Caco-2 (cell line): ENCODE measurements at regions not wholly inside any gene's neighbourhood (a gene's known extent, or its start where the extent isn't known, plus 50 kb on each side); places are given as distances from the start of the nearest gene placed in this dataset.

Source experiments
- BruUV-seq: library from RNA; stranded (reverse); fragments of 400-500 nt; replicated peaks from 2 replicates; lab custom pipeline; 2021; lab: Mats Ljungman, UMichigan
- CTCF ChIA-PET: fragments of 300-600 bp; sonication (Branson Sonifier 250); formaldehyde crosslinking; loops from one replicate; lab custom pipeline; 2022; ENCODE audit warnings: antibody characterized with exemption; lab: Charles Lee
- POLR2A ChIA-PET: fragments of 300-600 bp; sonication (Branson Sonifier 250); formaldehyde crosslinking; loops from one replicate; lab custom pipeline; 2022; ENCODE audit warnings: antibody characterized with exemption; lab: Charles Lee
- DNase-seq, 2 experiments: peaks; one replicate each; pipeline versions ENCODE4 v3.0.0 to v3.0.0-alpha.2; 2020 to 2022
- H3K27me3 ChIP-seq: replicated peaks from 2 replicates; pipeline ENCODE4 v1.6.0; 2011; ENCODE audit warnings: low read length; ENCODE audit not compliant: control insufficient read depth, insufficient read depth
- H3K36me3 ChIP-seq: 2 replicates; pipeline ENCODE4 v1.5.1; 2011; ENCODE audit warnings: low read length; ENCODE audit not compliant: control insufficient read depth, insufficient read depth
- H3K4me1 ChIP-seq: fragments of 250-450 bp; sonication (Bioruptor Pico); 2 replicates; pipeline ENCODE4 v1.5.1; 2020; ENCODE audit warnings: mild to moderate bottlenecking
- H3K4me3 ChIP-seq: 2 replicates; pipeline ENCODE4 v1.5.1; 2011; ENCODE audit warnings: low read depth, mild to moderate bottlenecking, control low read depth, low read length
- H3K9me3 ChIP-seq: fragments of 250-450 bp; sonication (Bioruptor Pico); 2 replicates; pipeline ENCODE4 v1.5.1; 2020; ENCODE audit warnings: mild to moderate bottlenecking, moderate library complexity
- H3K27ac Mint-ChIP-seq: one replicate; pipeline ENCODE4 v1.8.0; 2022; ENCODE audit warnings: mixed read lengths; ENCODE audit not compliant: unreplicated experiment
- H3K27me3 Mint-ChIP-seq: one replicate; pipeline ENCODE4 v1.8.0; 2022; ENCODE audit warnings: mixed read lengths; ENCODE audit not compliant: insufficient read depth, unreplicated experiment
- H3K36me3 Mint-ChIP-seq: one replicate; pipeline ENCODE4 v1.8.0; 2022; ENCODE audit warnings: mild to moderate bottlenecking, mixed read lengths; ENCODE audit not compliant: insufficient read depth, unreplicated experiment
- H3K4me1 Mint-ChIP-seq: one replicate; pipeline ENCODE4 v1.8.0; 2022; ENCODE audit warnings: low read depth, mixed read lengths; ENCODE audit not compliant: unreplicated experiment
- H3K4me3 Mint-ChIP-seq: one replicate; pipeline ENCODE4 v1.8.0; 2022; ENCODE audit warnings: mild to moderate bottlenecking, moderate library complexity, mixed read lengths; ENCODE audit not compliant: unreplicated experiment
- H3K9me3 Mint-ChIP-seq: one replicate; pipeline ENCODE4 v1.8.0; 2022; ENCODE audit warnings: mixed read lengths; ENCODE audit not compliant: unreplicated experiment
- CTCF ChIP-seq, 2 experiments: fragments of 200-600 bp in 1 of 2; IDR thresholded peaks; 1 replicate in 1 of 2; 2 replicates in 1 of 2; pipeline versions ENCODE4 v1.5.1 to v1.8.0; 2011 to 2022; ENCODE audit warnings: antibody characterized with exemption in 1 of 2, control low read depth in 1 of 2, inconsistent platforms in 1 of 2, low read depth in 1 of 2, low read length in 1 of 2, mild to moderate bottlenecking in 1 of 2, moderate library complexity in 1 of 2; ENCODE audit not compliant: insufficient read depth in 1 of 2, severe bottlenecking in 1 of 2, unreplicated experiment in 1 of 2
- intact Hi-C: fragments of 100-400 bp; cut with micrococcal nuclease; formaldehyde crosslinking; loops from one replicate; pipeline ENCODE4 v1.10.0; 2022; ENCODE audit not compliant: unreplicated experiment

DNA sequence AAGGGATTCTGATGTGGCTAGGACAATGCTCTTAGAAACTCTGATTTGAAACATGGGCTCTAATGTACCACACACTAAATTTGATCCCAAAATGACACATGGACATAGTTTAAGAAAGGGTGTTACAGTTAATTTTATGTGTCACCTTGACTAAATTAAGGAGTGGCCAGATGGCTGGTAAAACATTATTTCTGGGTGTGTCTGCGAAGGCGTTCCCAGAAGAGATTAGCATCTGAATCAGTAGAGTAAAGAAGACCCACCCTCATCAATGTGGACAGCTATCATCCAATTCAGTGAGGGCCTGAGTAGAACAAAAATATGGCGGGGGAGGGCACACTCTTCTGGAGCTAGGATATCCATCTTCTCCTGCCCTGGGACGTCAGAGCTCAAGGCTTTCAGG, 283.1 kb upstream of the CHAC2 start:
- Histone ChIP-seq H3K4me3 (no peak overlapping the region), H3K36me3 (no peaks in the 10 kb centered on the region), H3K9me3 (no peaks in the 10 kb centered on the region), H3K27me3 (no peaks in the 10 kb centered on the region), H3K4me1 (no peaks in the 10 kb centered on the region)
- no peak for DNase-seq
- CTCF ChIA-PET = no interaction called here
- Mint-ChIP-seq H3K4me1 (no peaks in the 10 kb centered on the region), H3K27ac (no peak overlapping the region), H3K4me3 (no peak overlapping the region), H3K9me3 (no peaks in the 10 kb centered on the region), H3K27me3 (no peaks in the 10 kb centered on the region), H3K36me3 (no peaks in the 10 kb centered on the region)
- intact Hi-C loops = no loop called here
- no TSS peak for BruUV-seq
- POLR2A ChIA-PET = no interaction called here
- no peak for TF ChIP-seq CTCF (IDR thresholded peaks at IDR 0.05; ENCODE audit: insufficient read depth in 1 of 2, low read depth in 1 of 2, low read length in 1 of 2, severe bottlenecking in 1 of 2, unreplicated experiment in 1 of 2)

DNA sequence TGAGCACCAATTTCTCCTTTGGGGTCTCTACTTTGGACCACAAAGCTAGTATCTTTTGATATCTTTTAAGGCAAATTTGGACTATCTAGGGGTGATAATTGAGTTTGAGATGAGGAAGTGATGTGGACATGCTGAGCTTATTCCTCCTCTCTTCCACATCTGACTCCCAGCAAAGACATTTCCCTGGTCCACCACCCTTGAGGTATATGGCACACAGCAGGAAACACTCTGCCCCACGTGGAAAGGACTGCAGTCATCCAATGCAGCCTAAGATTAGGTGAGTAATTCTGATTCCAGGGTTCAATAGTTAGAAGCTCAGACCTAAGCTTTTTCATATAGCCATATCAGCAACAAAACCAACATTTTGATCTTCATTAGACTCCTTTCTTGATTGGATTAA, 290.1 kb upstream of the CHAC2 start:
- no peaks in the 10 kb centered on the region for H3K36me3 ChIP-seq
- Mint-ChIP-seq H3K4me3 (no peak overlapping the region), H3K27me3 (peaks cover 7% of the 10 kb centered on the region), H3K4me1 (no peaks in the 10 kb centered on the region), H3K9me3 (no peaks in the 10 kb centered on the region), H3K27ac (no peak overlapping the region), H3K36me3 (no peaks in the 10 kb centered on the region)
- no peak overlapping the region for H3K4me3 ChIP-seq
- no peaks in the 10 kb centered on the region for H3K4me1 ChIP-seq
- H3K9me3 ChIP-seq = no peaks in the 10 kb centered on the region
- intact Hi-C loops = no loop called here
- no peak for TF ChIP-seq CTCF (IDR thresholded peaks at IDR 0.05; ENCODE audit: insufficient read depth in 1 of 2, low read depth in 1 of 2, low read length in 1 of 2, severe bottlenecking in 1 of 2, unreplicated experiment in 1 of 2)
- ChIA-PET CTCF (no interaction called here), POLR2A (no interaction called here)
- no peak for DNase-seq
- BruUV-seq = no TSS peak
- no peaks in the 10 kb centered on the region for H3K27me3 ChIP-seq

GRCh38 chr2:53476834-53477233, 290.8 kb upstream of the CHAC2 start:
- Mint-ChIP-seq H3K4me3 (no peak overlapping the region), H3K4me1 (no peaks in the 10 kb centered on the region), H3K27me3 (peaks cover 7% of the 10 kb centered on the region), H3K9me3 (no peaks in the 10 kb centered on the region), H3K27ac (no peak overlapping the region), H3K36me3 (no peaks in the 10 kb centered on the region)
- BruUV-seq = no TSS peak
- intact Hi-C loops = no loop called here
- no peak overlapping the region for H3K4me3 ChIP-seq
- H3K36me3 ChIP-seq = no peaks in the 10 kb centered on the region
- TF ChIP-seq CTCF (IDR thresholded peaks at IDR 0.05; ENCODE audit: insufficient read depth in 1 of 2, low read depth in 1 of 2, low read length in 1 of 2, severe bottlenecking in 1 of 2, unreplicated experiment in 1 of 2) = no peak
- no peak for DNase-seq
- H3K27me3 ChIP-seq = no peaks in the 10 kb centered on the region
- no peaks in the 10 kb centered on the region for H3K9me3 ChIP-seq
- ChIA-PET CTCF (no interaction called here), POLR2A (no interaction called here)
- no peaks in the 10 kb centered on the region for H3K4me1 ChIP-seq
